ENCODE measurements at regions not wholly inside any gene's neighbourhood (a gene's known extent, or its start where the extent isn't known, plus 50 kb on each side); places are given as distances from the start of the nearest gene placed in this dataset.

DNA sequence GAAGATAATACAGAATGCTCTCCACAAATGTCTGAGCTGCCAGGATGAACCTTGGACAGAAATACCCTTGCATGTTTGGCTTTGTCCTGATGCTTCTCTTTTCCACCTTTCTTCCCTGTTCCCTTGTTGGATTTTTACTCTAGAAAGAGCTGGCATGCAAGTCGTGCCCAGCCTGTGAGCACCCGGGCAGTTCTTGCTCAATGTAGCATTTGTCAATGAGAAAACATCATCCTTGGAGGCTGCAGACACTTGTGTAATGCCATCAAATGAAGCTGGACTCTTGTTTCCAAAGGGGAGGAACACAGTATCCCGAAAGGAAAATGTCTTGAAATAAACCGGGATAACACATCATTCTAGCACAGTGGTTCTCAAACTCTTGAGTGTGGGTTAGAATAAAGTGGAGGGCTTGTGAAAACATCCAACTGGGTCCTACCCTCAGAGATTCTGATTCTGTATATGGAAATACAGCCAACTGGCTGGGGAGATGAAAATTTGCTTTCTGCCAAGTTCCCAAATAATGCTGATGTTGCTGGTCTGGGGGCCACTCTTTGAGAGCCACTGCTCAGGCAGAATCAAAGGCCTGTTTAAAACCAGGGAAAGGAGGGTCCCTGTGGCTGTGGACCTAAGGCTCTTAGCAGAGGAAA lies 237.2 kb downstream of the SPATA18 start:
- ATAC-seq (replicated peaks) = no peak
- H3K27ac Mint-ChIP-seq = no peak overlapping the region
- H3K4me3 Mint-ChIP-seq = no peak overlapping the region
- peaks cover 4% of the 10 kb centered on the region for H3K27me3 Mint-ChIP-seq
- no peaks in the 10 kb centered on the region for H3K9me3 Mint-ChIP-seq
- no peaks in the 10 kb centered on the region for H3K36me3 Mint-ChIP-seq (ENCODE audit: low read depth)
- no peaks in the 10 kb centered on the region for H3K4me1 Mint-ChIP-seq

DNA sequence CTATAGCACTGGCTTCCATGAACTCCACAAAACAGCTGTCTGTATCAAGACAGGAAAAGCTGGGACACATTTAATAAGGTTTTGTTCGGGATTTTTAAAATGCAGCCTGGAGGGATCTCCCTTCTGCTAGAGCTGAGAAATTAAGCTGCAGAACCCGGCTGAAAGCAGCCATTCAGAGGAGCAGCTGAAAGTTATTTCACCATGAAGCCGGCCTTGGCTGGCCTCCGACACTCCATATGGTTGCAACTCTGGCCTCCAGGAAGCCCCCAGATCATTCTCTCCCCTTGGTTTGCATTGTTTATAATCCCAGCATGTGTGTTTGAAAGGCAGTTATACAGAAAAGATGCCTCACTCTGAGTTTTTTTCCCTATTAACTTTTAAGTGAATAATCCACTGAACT lies 239.4 kb downstream of the SPATA18 start:
- Mint-ChIP-seq H3K4me1 (no peaks in the 10 kb centered on the region), H3K27ac (no peak overlapping the region), H3K27me3 (peaks cover 4% of the 10 kb centered on the region), H3K4me3 (no peak overlapping the region), H3K36me3 (ENCODE audit: low read depth) (no peaks in the 10 kb centered on the region), H3K9me3 (no peaks in the 10 kb centered on the region)
- ATAC-seq (replicated peaks) = no peak

DNA sequence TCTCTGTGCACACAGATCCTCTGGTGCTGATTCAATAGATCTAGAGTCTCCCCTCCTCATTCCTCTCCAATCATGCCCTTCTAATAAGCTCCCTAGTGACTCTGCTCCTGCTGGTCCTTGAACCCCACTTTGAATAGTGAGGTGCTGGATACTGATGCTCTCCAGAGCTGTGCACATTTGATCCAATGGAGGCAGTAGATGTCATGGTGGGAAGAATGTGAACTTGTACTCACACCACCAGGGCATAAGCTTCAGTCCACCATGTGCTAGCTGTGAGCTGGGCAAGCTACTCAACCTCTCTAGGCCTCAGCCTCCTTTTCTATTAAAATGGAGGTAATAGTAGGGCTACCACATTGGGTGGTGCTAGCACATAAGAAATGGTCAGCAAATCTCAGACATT lies 241.1 kb downstream of the SPATA18 start:
- Mint-ChIP-seq H3K4me1 (no peaks in the 10 kb centered on the region), H3K4me3 (no peak overlapping the region), H3K27me3 (no peaks in the 10 kb centered on the region), H3K36me3 (ENCODE audit: low read depth) (no peaks in the 10 kb centered on the region), H3K9me3 (no peaks in the 10 kb centered on the region), H3K27ac (no peak overlapping the region)
- no peak for ATAC-seq (replicated peaks)

DNA sequence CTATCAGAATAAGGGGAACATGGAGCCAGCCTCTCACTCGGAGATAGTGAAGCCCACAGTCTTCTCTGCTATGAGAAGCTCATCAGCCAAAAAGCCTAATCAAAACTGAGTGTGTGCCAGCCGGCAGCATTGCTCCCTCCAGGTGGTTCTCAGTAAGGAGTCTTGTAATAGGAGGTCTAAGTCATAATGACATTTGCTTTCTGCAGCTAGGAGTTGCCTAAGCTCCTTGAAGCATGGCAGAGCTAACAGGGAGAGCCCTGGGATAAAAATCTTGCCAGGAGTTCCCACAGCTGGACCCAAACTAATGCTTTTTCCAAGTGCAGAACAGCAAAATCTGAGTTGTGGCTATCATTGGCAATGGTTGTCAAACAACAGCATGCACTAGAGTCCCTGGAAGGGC lies 245.2 kb downstream of the SPATA18 start:
- Mint-ChIP-seq H3K9me3 (no peaks in the 10 kb centered on the region), H3K4me3 (no peak overlapping the region), H3K36me3 (ENCODE audit: low read depth) (no peaks in the 10 kb centered on the region)

DNA sequence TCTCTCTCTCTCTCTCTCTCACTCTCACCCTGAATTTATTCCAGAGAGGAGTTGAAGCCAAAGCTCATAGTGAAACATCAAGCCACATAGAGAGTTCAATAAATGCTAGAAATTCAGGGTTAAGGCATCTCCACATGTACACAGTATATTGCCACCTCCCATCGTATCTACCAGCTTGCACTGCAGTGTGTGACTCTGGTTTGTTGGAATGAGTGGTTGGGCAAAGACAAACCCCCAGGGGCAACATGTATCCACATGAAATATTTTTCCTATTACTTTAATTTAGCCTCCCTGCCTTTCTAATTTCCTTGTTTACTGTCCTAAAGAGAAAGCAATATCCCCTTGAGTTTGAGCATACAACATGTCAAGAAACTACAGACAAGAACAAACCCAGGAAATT lies 247.3 kb downstream of the SPATA18 start:
- no peak for ATAC-seq (replicated peaks)
- Mint-ChIP-seq H3K27ac (no peak overlapping the region), H3K4me1 (no peaks in the 10 kb centered on the region), H3K27me3 (peaks cover 3% of the 10 kb centered on the region), H3K9me3 (no peaks in the 10 kb centered on the region), H3K36me3 (ENCODE audit: low read depth) (no peaks in the 10 kb centered on the region), H3K4me3 (no peak overlapping the region)

More for the DNA sequence above, 245.2 kb downstream of the SPATA18 start:
- no peaks in the 10 kb centered on the region for H3K4me1 Mint-ChIP-seq
- ATAC-seq (replicated peaks) = no peak
- H3K27me3 Mint-ChIP-seq = no peaks in the 10 kb centered on the region
- H3K27ac Mint-ChIP-seq = no peak overlapping the region

DNA sequence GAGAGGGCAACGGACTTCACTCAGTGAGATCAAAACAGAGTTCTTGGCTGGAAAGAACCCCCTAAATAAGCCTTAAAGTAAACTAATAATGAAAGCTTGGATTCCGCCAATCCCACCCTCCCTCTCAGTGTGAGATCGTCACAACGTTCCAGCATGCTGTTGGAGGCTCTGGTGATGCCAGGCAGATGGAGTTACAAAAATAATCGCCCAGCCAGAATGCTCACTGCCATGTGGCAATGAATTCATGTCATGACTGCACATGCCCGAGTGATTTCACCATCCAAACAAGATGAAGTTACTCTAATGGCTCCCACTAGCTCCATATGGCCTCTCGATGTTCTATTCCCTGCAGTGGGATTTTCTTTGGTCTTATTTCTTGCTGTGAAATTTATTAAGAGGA lies 248.0 kb downstream of the SPATA18 start:
- Mint-ChIP-seq H3K27ac (no peak overlapping the region), H3K27me3 (peaks cover 3% of the 10 kb centered on the region), H3K4me3 (no peak overlapping the region), H3K4me1 (no peaks in the 10 kb centered on the region), H3K9me3 (no peaks in the 10 kb centered on the region), H3K36me3 (ENCODE audit: low read depth) (no peaks in the 10 kb centered on the region)
- ATAC-seq (replicated peaks) = no peak

DNA sequence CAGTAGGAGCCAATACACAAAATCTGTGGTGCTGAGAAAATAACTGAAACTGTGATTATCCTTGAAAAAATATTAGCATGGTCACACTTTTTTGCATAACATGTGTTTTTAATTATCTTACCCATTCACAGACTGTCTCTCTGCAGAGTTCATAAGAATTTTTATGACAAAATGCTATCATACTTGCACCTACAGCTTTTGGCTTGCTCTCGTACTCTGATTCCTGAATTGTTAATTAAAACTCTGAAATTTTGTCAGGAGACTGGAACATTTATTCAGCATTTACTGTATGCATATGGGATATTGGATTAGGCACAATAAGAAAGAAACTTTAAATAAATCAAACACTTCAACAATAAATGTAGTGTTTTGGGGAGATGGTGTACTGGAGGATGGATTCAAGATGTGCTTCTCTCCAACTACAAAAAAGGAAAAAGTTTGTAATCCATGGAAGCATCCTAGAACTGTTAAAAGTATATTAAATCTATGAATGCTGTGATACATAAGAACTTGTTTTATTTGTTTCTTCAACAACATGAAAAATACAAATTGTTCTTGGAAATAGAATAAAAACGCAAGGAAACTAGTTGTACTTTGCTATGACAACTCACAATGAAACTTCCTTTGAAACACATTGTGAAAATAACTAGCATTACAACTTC lies 260.5 kb downstream of the SPATA18 start:
- Mint-ChIP-seq H3K9me3 (peaks cover 9% of the 10 kb centered on the region), H3K4me1 (no peaks in the 10 kb centered on the region), H3K27ac (no peak overlapping the region), H3K27me3 (peaks cover 11% of the 10 kb centered on the region), H3K36me3 (ENCODE audit: low read depth) (no peaks in the 10 kb centered on the region), H3K4me3 (no peak overlapping the region)
- ATAC-seq (replicated peaks) = no peak

DNA sequence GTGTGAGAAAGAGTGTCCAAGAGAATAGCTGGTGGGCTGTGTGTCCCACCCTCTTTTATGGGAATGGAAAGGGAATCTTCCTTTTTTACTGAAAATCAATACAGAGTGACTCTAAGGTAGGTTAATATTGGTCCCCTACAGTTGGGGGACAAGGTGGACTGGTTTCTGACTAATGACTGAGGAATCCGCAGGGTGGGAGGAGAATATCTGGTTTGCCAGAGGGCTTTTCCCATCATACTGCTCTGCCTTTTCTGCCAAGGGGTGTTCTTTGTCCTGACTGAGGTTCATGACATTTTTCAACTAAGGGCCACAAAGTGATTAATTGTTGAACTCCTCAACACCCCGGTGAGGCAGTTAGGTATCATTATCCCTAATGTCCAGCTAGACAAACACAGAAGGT lies 261.6 kb downstream of the SPATA18 start:
- peaks cover under 1% of the 10 kb centered on the region for H3K9me3 Mint-ChIP-seq
- no peaks in the 10 kb centered on the region for H3K4me1 Mint-ChIP-seq
- H3K27me3 Mint-ChIP-seq = peaks cover 11% of the 10 kb centered on the region
- ATAC-seq (replicated peaks) = no peak
- H3K36me3 Mint-ChIP-seq (ENCODE audit: low read depth) = no peaks in the 10 kb centered on the region
- H3K27ac Mint-ChIP-seq = no peak overlapping the region
- no peak overlapping the region for H3K4me3 Mint-ChIP-seq

DNA sequence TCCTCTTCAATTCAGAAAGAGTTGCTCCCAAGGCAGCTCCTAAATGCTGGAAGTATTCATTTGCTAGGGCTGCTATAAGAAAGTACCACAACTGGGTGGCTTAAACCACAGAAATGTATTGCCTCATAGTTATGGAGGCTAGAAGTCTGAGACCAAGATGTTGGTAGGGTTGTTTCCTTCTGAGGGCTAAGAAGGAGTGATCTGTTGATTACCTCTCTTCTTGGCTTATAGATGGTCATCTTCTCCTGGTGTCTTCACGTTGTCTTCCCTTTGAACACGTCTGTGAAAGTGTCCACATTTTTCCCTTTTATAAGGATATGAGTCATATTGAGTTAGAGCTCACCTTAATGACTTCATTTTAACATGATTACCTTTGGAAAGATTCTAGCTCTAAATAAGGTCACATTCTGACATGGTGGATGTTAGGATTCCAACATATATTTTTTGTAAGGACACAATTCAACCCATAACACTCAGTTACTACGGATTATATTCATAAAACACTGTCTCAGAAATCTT lies 266.3 kb downstream of the SPATA18 start:
- Mint-ChIP-seq H3K4me1 (no peaks in the 10 kb centered on the region), H3K36me3 (ENCODE audit: low read depth) (no peaks in the 10 kb centered on the region), H3K27me3 (peaks cover 1% of the 10 kb centered on the region), H3K4me3 (no peak overlapping the region), H3K27ac (no peak overlapping the region), H3K9me3 (peaks cover 4% of the 10 kb centered on the region)
- ATAC-seq (replicated peaks) = no peak

DNA sequence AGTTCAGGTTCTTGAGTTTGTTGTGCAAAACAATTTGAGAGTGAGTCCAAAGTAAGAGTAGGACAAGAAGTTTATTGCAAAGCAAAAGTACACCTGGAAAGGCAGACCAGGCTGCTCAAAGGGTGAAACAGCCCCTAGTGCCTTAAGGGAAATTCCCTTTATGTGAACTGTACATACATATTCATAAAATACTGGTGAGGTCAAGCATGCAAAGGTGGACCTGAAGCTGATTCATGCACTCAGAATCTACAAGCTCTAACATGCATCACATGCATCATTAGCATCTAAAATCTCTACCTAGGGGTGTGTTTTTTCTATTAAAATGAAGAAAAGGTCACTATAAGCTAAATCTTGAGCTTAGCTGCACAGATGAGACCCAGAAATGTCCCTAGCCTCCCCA lies 266.9 kb downstream of the SPATA18 start:
- H3K27me3 Mint-ChIP-seq = no peaks in the 10 kb centered on the region
- no peak overlapping the region for H3K27ac Mint-ChIP-seq
- no peak for ATAC-seq (replicated peaks)
- no peak overlapping the region for H3K4me3 Mint-ChIP-seq
- H3K4me1 Mint-ChIP-seq = no peaks in the 10 kb centered on the region
- peaks cover 4% of the 10 kb centered on the region for H3K9me3 Mint-ChIP-seq
- no peaks in the 10 kb centered on the region for H3K36me3 Mint-ChIP-seq (ENCODE audit: low read depth)

DNA sequence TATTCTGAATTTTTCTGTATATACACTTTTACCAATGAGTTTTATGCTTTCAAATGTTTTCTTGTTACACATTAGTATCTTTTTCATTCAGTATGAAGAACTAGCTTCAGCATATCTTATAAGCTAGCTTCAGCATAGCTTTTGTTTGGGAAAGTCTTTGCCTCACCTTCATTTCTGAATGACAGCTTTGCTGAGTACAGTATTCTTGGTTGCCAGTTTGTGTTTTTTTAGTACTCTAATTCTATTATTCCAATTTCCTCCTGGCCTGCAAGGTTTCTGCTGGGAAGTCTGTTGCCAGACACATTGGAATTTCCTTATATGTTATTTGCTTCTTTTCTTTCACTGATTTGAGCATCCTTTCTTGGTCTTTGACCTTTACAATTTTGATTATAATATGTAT lies 278.8 kb downstream of the SPATA18 start:
- H3K36me3 Mint-ChIP-seq (ENCODE audit: low read depth) = no peaks in the 10 kb centered on the region
- no peak overlapping the region for H3K4me3 Mint-ChIP-seq
- no peak overlapping the region for H3K27ac Mint-ChIP-seq
- ATAC-seq (replicated peaks) = no peak
- H3K27me3 Mint-ChIP-seq = no peaks in the 10 kb centered on the region
- peaks cover 10% of the 10 kb centered on the region for H3K9me3 Mint-ChIP-seq
- no peaks in the 10 kb centered on the region for H3K4me1 Mint-ChIP-seq

DNA sequence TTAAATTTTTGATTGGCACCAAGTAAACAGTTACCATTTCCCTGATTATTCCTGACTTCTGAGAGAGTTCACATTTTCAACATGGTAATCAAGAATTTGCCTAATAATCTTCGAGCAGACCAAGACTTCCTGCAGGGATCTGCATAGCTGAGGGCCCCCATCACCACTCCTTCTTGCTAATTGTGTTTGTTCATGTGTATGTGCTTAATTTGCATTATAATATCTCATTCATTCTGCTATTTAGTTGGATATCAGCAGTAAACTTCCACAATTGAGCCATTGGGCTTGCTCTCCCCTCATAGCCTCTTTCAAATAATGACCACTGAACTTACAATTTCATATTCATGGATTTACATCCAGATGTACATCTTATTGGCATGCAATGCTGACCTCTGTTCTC lies 292.5 kb downstream of the SPATA18 start:
- Mint-ChIP-seq H3K27me3 (peaks cover 8% of the 10 kb centered on the region), H3K27ac (no peak overlapping the region), H3K9me3 (peaks cover 3% of the 10 kb centered on the region), H3K36me3 (ENCODE audit: low read depth) (no peaks in the 10 kb centered on the region), H3K4me1 (no peaks in the 10 kb centered on the region), H3K4me3 (no peak overlapping the region)
- ATAC-seq (replicated peaks) = no peak

DNA sequence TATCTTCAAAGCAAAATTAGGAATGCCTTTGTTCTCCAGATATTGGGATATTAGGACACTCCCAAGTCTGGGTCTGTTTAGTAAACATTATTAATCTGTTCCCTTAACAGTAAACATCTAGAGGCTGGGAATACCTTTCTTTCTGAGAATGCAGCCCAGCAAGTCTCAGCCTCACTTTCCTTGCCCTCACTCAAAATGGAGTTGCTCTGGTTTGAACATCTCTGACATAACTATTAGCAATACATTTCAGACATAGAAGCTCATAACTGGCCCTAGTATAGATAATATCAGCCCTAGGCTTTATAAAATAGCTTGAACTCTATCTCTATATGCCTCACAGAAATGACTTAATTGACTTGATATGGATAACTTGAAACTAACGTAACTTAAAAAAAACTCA lies 299.8 kb downstream of the SPATA18 start:
- no peaks in the 10 kb centered on the region for H3K27me3 Mint-ChIP-seq
- no peaks in the 10 kb centered on the region for H3K9me3 Mint-ChIP-seq
- no peak for ATAC-seq (replicated peaks)
- no peak overlapping the region for H3K4me3 Mint-ChIP-seq
- no peaks in the 10 kb centered on the region for H3K4me1 Mint-ChIP-seq
- H3K27ac Mint-ChIP-seq = no peak overlapping the region
- no peaks in the 10 kb centered on the region for H3K36me3 Mint-ChIP-seq (ENCODE audit: low read depth)

DNA sequence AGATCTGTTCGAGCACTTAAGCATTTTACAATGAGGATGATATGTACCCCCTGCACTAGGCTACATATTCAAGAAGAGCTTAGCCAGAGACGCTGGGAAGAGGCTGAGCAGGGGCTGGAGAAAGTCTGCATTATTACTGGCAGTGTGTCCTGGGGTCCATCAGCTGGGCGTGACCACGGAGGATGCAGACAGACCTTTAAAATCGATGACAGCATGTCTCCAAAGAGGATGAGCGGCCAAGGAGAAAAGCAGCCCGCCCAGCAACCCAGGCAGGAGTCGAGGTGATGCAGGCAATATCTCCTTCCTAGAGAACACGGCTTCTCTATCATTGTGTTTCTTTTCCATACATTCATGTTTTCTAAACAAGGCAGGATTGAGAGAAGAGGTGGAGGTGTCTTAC lies 300.7 kb downstream of the USP46 start:
- Mint-ChIP-seq H3K4me1 (no peaks in the 10 kb centered on the region), H3K36me3 (ENCODE audit: low read depth) (no peaks in the 10 kb centered on the region), H3K27ac (no peak overlapping the region), H3K9me3 (peaks cover 3% of the 10 kb centered on the region), H3K27me3 (peaks cover 3% of the 10 kb centered on the region), H3K4me3 (no peak overlapping the region)
- no peak for ATAC-seq (replicated peaks)

DNA sequence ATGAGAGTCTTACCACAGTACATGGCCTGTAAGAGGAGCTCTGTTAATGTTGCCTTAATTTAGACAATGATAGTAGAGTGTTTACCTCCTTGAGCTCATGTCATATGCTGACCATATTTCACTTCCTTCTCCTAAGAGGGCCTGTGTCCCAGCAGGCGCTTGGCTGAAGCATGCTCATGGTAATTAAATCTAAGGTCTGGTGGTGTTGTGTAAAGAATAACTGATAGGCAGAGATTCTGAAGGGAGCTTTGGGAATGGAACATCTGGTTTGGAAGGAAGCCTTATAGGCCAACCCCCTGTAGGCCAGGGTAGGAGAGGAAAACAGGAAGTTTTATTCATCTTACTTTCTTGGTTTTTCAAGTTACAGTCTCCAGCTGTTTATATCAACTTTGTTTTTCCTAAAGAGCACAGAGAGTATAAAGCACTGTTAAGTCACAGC lies 300.2 kb downstream of the USP46 start:
- no peak overlapping the region for H3K27ac Mint-ChIP-seq
- no peak for ATAC-seq (replicated peaks)

More for the DNA sequence above, 300.2 kb downstream of the USP46 start:
- Mint-ChIP-seq H3K4me1 (no peaks in the 10 kb centered on the region), H3K27me3 (peaks cover 3% of the 10 kb centered on the region), H3K36me3 (ENCODE audit: low read depth) (no peaks in the 10 kb centered on the region), H3K4me3 (no peak overlapping the region), H3K9me3 (peaks cover 3% of the 10 kb centered on the region)

Data from activated T-helper 17 cell treated with anti-CD3 and anti-CD28 coated beads, Interleukin-2, amount 50 U/mL, for 72 hours (primary cell).